Frontal cortex (tissue), 3 donors: ENCODE measurements at regions not wholly inside any gene's neighbourhood (a gene's known extent, or its start where the extent isn't known, plus 50 kb on each side); places are given as distances from the start of the nearest gene placed in this dataset.
"Not testable (repeated sequence)": the region's sequence is repeated elsewhere in the genome, so short reads cannot be mapped to it uniquely, and the experiment has no call there.

Source experiments
- DNase-seq, 2 donors: peaks; one replicate each; pipeline ENCODE4 v3.0.0; 2012; ENCODE audit warnings: low spot score in 2 of 2
- FAIRE-seq: peaks from 2 replicates; lab custom pipeline; 2012; peaks lifted over from hg19 to GRCh38; lab: Jason Lieb, UNC
- donor health status: control.
- donor health status: control.
- donor health status: control.

- DNase-seq (no peak), FAIRE-seq (no peak)
These were observed 122.4 kb upstream of the PCBD1 start for GRCh38 chr10:71010730-71011129.

GRCh38 chr10:71011141-71011540 is 122.8 kb upstream of the PCBD1 start:
- no peak for DNase-seq
- no peak for FAIRE-seq

GRCh38 chr10:71014021-71014805 is 125.8 kb upstream of the PCBD1 start:
- FAIRE-seq (no peak), DNase-seq (no peak)

GRCh38 chr10:71015674-71016073 is 127.3 kb upstream of the PCBD1 start:
- no peak for DNase-seq
- no peak for FAIRE-seq

GRCh38 chr10:71020061-71020460 is 131.7 kb upstream of the PCBD1 start:
- not testable (repeated sequence) for DNase-seq

GRCh38 chr10:71021402-71021801 is 133.0 kb upstream of the PCBD1 start:
- FAIRE-seq (no peak), DNase-seq (no peak)

More at GRCh38 chr10:71020061-71020460, 131.7 kb upstream of the PCBD1 start:
- FAIRE-seq: not testable (repeated sequence)

GRCh38 chr10:71023704-71024283 is 135.4 kb upstream of the PCBD1 start:
- no peak for DNase-seq
- FAIRE-seq: no peak

GRCh38 chr10:71024490-71024889 is 136.1 kb upstream of the PCBD1 start:
- FAIRE-seq (no peak), DNase-seq (no peak)

GRCh38 chr10:71025535-71025934 is 137.2 kb upstream of the PCBD1 start:
- FAIRE-seq (no peak), DNase-seq (no peak)

GRCh38 chr10:71028066-71028465 is 139.7 kb upstream of the PCBD1 start:
- DNase-seq: no peak
- no peak for FAIRE-seq

- FAIRE-seq (no peak), DNase-seq (no peak)
These were observed 141.1 kb upstream of the PCBD1 start for GRCh38 chr10:71029411-71029892.

- FAIRE-seq (no peak), DNase-seq (no peak)
These were observed 141.5 kb upstream of the PCBD1 start for GRCh38 chr10:71029907-71030306.

- DNase-seq: no peak
- no peak for FAIRE-seq
These were observed 142.7 kb upstream of the PCBD1 start for GRCh38 chr10:71031026-71031425.

- FAIRE-seq: no peak
- no peak for DNase-seq
These were observed 143.2 kb upstream of the PCBD1 start for GRCh38 chr10:71031603-71032002.

GRCh38 chr10:71032887-71033286 is 144.5 kb upstream of the PCBD1 start:
- FAIRE-seq (no peak), DNase-seq (no peak)

- no peak for DNase-seq
- no peak for FAIRE-seq
These were observed 145.1 kb upstream of the PCBD1 start for GRCh38 chr10:71033396-71033980.

GRCh38 chr10:71035511-71036296 is 147.3 kb upstream of the PCBD1 start:
- FAIRE-seq (no peak), DNase-seq (no peak)

GRCh38 chr10:71036297-71036966 is 148.1 kb upstream of the PCBD1 start:
- DNase-seq: no peak
- FAIRE-seq: no peak

- no peak for FAIRE-seq
- DNase-seq: no peak
These were observed 149.8 kb upstream of the PCBD1 start for GRCh38 chr10:71038091-71038633.

- FAIRE-seq: no peak
- no peak for DNase-seq
These were observed 150.6 kb upstream of the PCBD1 start for GRCh38 chr10:71038921-71039320.
